PC-3 (cell line): ENCODE measurements at regions not wholly inside any gene's neighbourhood (a gene's known extent, or its start where the extent isn't known, plus 50 kb on each side); places are given as distances from the start of the nearest gene placed in this dataset.

Source experiments
- EZH2 ChIP-seq: fragments of 300-600 bp; sonication (generic); IDR thresholded peaks from one replicate; pipeline ENCODE4 v1.6.1; 2017; ENCODE audit warnings: antibody characterized with exemption, mild to moderate bottlenecking, low read length; ENCODE audit not compliant: unreplicated experiment
- TF ChIP-seq, protein P1 (sequence below): fragments of 300-600 bp; sonication (generic); conservative IDR thresholded peaks from 2 replicates; pipeline ENCODE4 v1.5.1; 2017; ENCODE audit warnings: antibody characterized with exemption, low read depth, mild to moderate bottlenecking, low read length

DNA sequence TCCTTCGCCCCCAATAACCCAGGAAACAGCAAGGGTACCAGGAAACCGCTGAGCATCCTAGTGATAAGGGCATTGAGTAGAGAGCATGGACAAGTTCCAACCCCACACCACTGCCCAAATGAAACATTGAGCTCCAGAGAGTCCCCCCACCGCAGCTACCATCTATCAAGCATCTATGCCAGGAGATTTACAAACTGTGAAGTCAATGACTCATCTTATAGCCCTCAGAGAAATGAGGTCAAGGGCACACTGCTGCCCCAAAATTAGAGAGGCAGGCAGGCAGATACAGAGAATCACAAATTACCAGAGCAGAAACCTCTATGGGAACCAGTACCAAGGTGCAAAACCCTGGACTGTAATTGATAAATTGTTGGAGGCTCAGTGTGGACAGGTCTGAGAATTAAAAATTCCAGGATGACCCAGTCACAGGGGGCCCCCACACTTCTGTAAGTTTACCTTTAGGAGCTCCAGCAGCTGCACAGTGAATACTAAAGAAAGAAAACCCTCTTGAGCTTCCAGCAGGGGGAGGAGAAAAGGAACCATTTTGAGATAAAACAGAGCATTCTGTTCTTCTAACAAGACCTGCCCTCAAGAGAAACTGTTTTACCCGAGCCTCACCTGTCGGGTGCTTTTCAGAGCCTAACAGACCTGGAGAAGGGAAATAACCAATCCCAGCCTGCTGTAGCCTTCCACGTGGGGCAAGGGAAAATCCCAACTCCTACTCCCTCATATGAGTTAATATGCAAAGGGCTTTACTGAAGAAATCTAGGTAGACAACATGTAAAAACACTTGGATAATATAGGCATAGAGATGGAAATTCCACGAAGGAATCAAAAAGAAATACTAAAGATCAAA lies 118.0 kb upstream of the ARID1B start:
- TF ChIP-seq, protein P1, sequence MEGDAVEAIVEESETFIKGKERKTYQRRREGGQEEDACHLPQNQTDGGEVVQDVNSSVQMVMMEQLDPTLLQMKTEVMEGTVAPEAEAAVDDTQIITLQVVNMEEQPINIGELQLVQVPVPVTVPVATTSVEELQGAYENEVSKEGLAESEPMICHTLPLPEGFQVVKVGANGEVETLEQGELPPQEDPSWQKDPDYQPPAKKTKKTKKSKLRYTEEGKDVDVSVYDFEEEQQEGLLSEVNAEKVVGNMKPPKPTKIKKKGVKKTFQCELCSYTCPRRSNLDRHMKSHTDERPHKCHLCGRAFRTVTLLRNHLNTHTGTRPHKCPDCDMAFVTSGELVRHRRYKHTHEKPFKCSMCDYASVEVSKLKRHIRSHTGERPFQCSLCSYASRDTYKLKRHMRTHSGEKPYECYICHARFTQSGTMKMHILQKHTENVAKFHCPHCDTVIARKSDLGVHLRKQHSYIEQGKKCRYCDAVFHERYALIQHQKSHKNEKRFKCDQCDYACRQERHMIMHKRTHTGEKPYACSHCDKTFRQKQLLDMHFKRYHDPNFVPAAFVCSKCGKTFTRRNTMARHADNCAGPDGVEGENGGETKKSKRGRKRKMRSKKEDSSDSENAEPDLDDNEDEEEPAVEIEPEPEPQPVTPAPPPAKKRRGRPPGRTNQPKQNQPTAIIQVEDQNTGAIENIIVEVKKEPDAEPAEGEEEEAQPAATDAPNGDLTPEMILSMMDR: no peak
- no peak for TF ChIP-seq EZH2
